ENCODE measurements at regions not wholly inside any gene's neighbourhood (a gene's known extent, or its start where the extent isn't known, plus 50 kb on each side); places are given as distances from the start of the nearest gene placed in this dataset.

- no peak for ATAC-seq
Observed at GRCh38 chr10:55098452-55098851, 297.4 kb upstream of the PCDH15 start.

- no peak for ATAC-seq
Observed at GRCh38 chr10:55091691-55092328, 290.8 kb upstream of the PCDH15 start.

- no peak for ATAC-seq
Observed at GRCh38 chr10:55078121-55078520, 277.1 kb upstream of the PCDH15 start.

- no peak for ATAC-seq
Observed at GRCh38 chr10:55065185-55065584, 264.2 kb upstream of the PCDH15 start.

- ATAC-seq: no peak
Observed at GRCh38 chr10:55063811-55064210, 262.8 kb upstream of the PCDH15 start.

- ATAC-seq: no peak
Observed at GRCh38 chr10:55062349-55062748, 261.3 kb upstream of the PCDH15 start.

GRCh38 chr10:55058800-55059199, 257.8 kb upstream of the PCDH15 start:
- ATAC-seq: no peak

- no peak for ATAC-seq
Observed at GRCh38 chr10:55051515-55051914, 250.5 kb upstream of the PCDH15 start.

- no peak for ATAC-seq
Observed at GRCh38 chr10:55048830-55049498, 247.9 kb upstream of the PCDH15 start.

- no peak for ATAC-seq
Observed at GRCh38 chr10:55043540-55043939, 242.5 kb upstream of the PCDH15 start.

GRCh38 chr10:55033061-55033460, 232.0 kb upstream of the PCDH15 start:
- ATAC-seq: no peak

GRCh38 chr10:55024713-55025112, 223.7 kb upstream of the PCDH15 start:
- no peak for ATAC-seq

GRCh38 chr10:55019439-55019838, 218.4 kb upstream of the PCDH15 start:
- no peak for ATAC-seq

GRCh38 chr10:55013318-55013717, 212.3 kb upstream of the PCDH15 start:
- no peak for ATAC-seq

GRCh38 chr10:55002420-55002819, 201.4 kb upstream of the PCDH15 start:
- no peak for ATAC-seq

- no peak for ATAC-seq
Observed at GRCh38 chr10:55001422-55001821, 200.4 kb upstream of the PCDH15 start.

GRCh38 chr10:54993148-54993547, 192.1 kb upstream of the PCDH15 start:
- ATAC-seq: no peak

GRCh38 chr10:54985732-54986131, 184.7 kb upstream of the PCDH15 start:
- ATAC-seq: no peak

GRCh38 chr10:54983255-54983654, 182.2 kb upstream of the PCDH15 start:
- ATAC-seq: no peak

GRCh38 chr10:54962134-54962900, 161.3 kb upstream of the PCDH15 start:
- no peak for ATAC-seq

- no peak for ATAC-seq
Observed at GRCh38 chr10:54961040-54961439, 160.0 kb upstream of the PCDH15 start.

GRCh38 chr10:54958844-54959243, 157.8 kb upstream of the PCDH15 start:
- no peak for ATAC-seq

GRCh38 chr10:54947605-54948004, 146.6 kb upstream of the PCDH15 start:
- ATAC-seq: no peak

- ATAC-seq: no peak
Observed at GRCh38 chr10:54940418-54940817, 139.4 kb upstream of the PCDH15 start.

Measured in esophagus mucosa (tissue), 1 donor.